Neural cell (in vitro differentiated cells): ENCODE measurements at regions not wholly inside any gene's neighbourhood (a gene's known extent, or its start where the extent isn't known, plus 50 kb on each side); places are given as distances from the start of the nearest gene placed in this dataset.

Experiments
- H2AFZ ChIP-seq: fragments of 200-600, 300-800 bp; sonication (generic), shearing (Covaris generic); 2 replicates; pipeline ENCODE4 v1.6.0; 2014; ENCODE audit warnings: low read depth, mild to moderate bottlenecking, antibody characterized with exemption, low read length, moderate library complexity
- H3F3A ChIP-seq: fragments of 200-600 bp; shearing (Covaris generic); 2 replicates; pipeline ENCODE4 v1.6.1; 2016; ENCODE audit warnings: mild to moderate bottlenecking, moderate library complexity, mixed read lengths, antibody characterized with exemption, low read length; ENCODE audit not compliant: insufficient read depth, poor library complexity, severe bottlenecking
- H3K27ac ChIP-seq: fragments of 200-600, 300-800 bp; sonication (generic), shearing (Covaris generic); 2 replicates; pipeline ENCODE4 v1.5.1; 2014; ENCODE audit warnings: mild to moderate bottlenecking, low read length, moderate library complexity
- H3K27me3 ChIP-seq: fragments of 300-800, 200-600 bp; sonication (generic), shearing (Covaris generic); 2 replicates; pipeline ENCODE4 v1.6.0; 2014; ENCODE audit warnings: mild to moderate bottlenecking, low read depth, low read length, moderate library complexity; ENCODE audit not compliant: insufficient read depth
- H3K36me3 ChIP-seq: fragments of 300-800, 200-600 bp; sonication (generic), shearing (Covaris generic); 2 replicates; pipeline ENCODE4 v1.5.1; 2014; ENCODE audit warnings: mild to moderate bottlenecking, antibody characterized with exemption, low read length, moderate library complexity; ENCODE audit not compliant: insufficient read depth
- H3K4me2 ChIP-seq: fragments of 300-800, 200-600 bp; sonication (generic), shearing (Covaris generic); 2 replicates; pipeline ENCODE4 v1.6.0; 2014; ENCODE audit warnings: mild to moderate bottlenecking, low read length
- H3K4me3 ChIP-seq: fragments of 300-800, 200-600 bp; sonication (generic), shearing (Covaris generic); 2 replicates; pipeline ENCODE4 v1.5.1; 2014; ENCODE audit warnings: mild to moderate bottlenecking, low read length, moderate library complexity
- H3K79me2 ChIP-seq: fragments of 200-600 bp; shearing (Covaris generic); replicated peaks from 2 replicates; pipeline ENCODE4 v1.6.0; 2014; ENCODE audit warnings: mild to moderate bottlenecking, low read length, moderate library complexity; ENCODE audit not compliant: insufficient read depth
- H3K9ac ChIP-seq: fragments of 300-800, 200-600 bp; sonication (generic), shearing (Covaris generic); 2 replicates; pipeline ENCODE4 v1.6.1; 2016; ENCODE audit warnings: mild to moderate bottlenecking, low read length, mixed read lengths
- H3K9me2 ChIP-seq: fragments of 200-600 bp; shearing (Covaris generic); 2 replicates; pipeline ENCODE4 v1.6.1; 2016; ENCODE audit warnings: mild to moderate bottlenecking, low read length, mixed read lengths; ENCODE audit not compliant: insufficient read depth
- H3K9me3 ChIP-seq: fragments of 200-600, 300-800 bp; sonication (generic), shearing (Covaris generic); 2 replicates; pipeline ENCODE4 v1.6.1; 2016; ENCODE audit warnings: mild to moderate bottlenecking, mixed run types, low read length, moderate library complexity, mixed read lengths
- H4K20me1 ChIP-seq: fragments of 200-600 bp; shearing (Covaris generic); 2 replicates; pipeline ENCODE4 v1.6.1; 2016; ENCODE audit warnings: mild to moderate bottlenecking, mixed run types; ENCODE audit not compliant: insufficient read depth
- EP300 ChIP-seq: fragments of 450-650 bp; conservative IDR thresholded peaks from 2 replicates; pipeline ENCODE4 v1.6.1; 2014; ENCODE audit warnings: antibody characterized with exemption, mild to moderate bottlenecking, moderate library complexity; ENCODE audit not compliant: poor library complexity, severe bottlenecking
- POLR2AphosphoS5 ChIP-seq: IDR thresholded peaks from 2 replicates; pipeline ENCODE4 v1.6.1; 2012
- RAD21 ChIP-seq: fragments of 450-650 bp; conservative IDR thresholded peaks from 2 replicates; pipeline ENCODE4 v1.6.1; 2014; ENCODE audit warnings: antibody characterized with exemption, mild to moderate bottlenecking, moderate library complexity
- REST ChIP-seq: IDR thresholded peaks from 2 replicates; pipeline ENCODE4 v1.6.1; 2012; ENCODE audit warnings: borderline replicate concordance
- SMC3 ChIP-seq: fragments of 450-650 bp; conservative IDR thresholded peaks from 2 replicates; pipeline ENCODE4 v1.6.1; 2014; ENCODE audit warnings: antibody characterized with exemption, mild to moderate bottlenecking, moderate library complexity; ENCODE audit not compliant: poor library complexity
- TAF1 ChIP-seq: IDR thresholded peaks from 2 replicates; pipeline ENCODE4 v1.6.1; 2012; ENCODE audit warnings: low read depth
- TF ChIP-seq, protein P1 (sequence below): fragments of 450-650 bp; IDR thresholded peaks from 2 replicates; pipeline ENCODE4 v1.5.1; 2014; ENCODE audit warnings: antibody characterized with exemption, mild to moderate bottlenecking, moderate library complexity; ENCODE audit not compliant: poor library complexity, severe bottlenecking

- TF ChIP-seq SMC3: no peak
- TF ChIP-seq, protein P1, sequence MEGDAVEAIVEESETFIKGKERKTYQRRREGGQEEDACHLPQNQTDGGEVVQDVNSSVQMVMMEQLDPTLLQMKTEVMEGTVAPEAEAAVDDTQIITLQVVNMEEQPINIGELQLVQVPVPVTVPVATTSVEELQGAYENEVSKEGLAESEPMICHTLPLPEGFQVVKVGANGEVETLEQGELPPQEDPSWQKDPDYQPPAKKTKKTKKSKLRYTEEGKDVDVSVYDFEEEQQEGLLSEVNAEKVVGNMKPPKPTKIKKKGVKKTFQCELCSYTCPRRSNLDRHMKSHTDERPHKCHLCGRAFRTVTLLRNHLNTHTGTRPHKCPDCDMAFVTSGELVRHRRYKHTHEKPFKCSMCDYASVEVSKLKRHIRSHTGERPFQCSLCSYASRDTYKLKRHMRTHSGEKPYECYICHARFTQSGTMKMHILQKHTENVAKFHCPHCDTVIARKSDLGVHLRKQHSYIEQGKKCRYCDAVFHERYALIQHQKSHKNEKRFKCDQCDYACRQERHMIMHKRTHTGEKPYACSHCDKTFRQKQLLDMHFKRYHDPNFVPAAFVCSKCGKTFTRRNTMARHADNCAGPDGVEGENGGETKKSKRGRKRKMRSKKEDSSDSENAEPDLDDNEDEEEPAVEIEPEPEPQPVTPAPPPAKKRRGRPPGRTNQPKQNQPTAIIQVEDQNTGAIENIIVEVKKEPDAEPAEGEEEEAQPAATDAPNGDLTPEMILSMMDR: no peak
- no peak for TF ChIP-seq REST
- TF ChIP-seq POLR2AphosphoS5: no peak
- TF ChIP-seq EP300: no peak
- no peak for TF ChIP-seq RAD21
- Histone ChIP-seq H3K79me2 (no peaks in the 10 kb centered on the region), H3K9me3 (no peaks in the 10 kb centered on the region), H3F3A (no peaks in the 10 kb centered on the region), H3K9me2 (no peaks in the 10 kb centered on the region), H3K27me3 (no peaks in the 10 kb centered on the region), H3K9ac (no peak overlapping the region), H2AFZ (no peak overlapping the region), H4K20me1 (no peaks in the 10 kb centered on the region), H3K4me2 (no peak overlapping the region), H3K27ac (no peak overlapping the region), H3K4me3 (no peak overlapping the region), H3K36me3 (peaks cover 3% of the 10 kb centered on the region)
These were observed 767.6 kb upstream of the EEF2KMT start for GRCh38 chr16:5865236-5865635.

GRCh38 chr16:5863071-5863606 lies 765.5 kb upstream of the EEF2KMT start:
- TF ChIP-seq SMC3 (no peak), TAF1 (no peak), POLR2AphosphoS5 (no peak)
- TF ChIP-seq, protein P1: no peak
- Histone ChIP-seq H3K4me2 (no peak overlapping the region), H2AFZ (no peak overlapping the region), H3K9me2 (no peaks in the 10 kb centered on the region), H3K27me3 (no peaks in the 10 kb centered on the region), H3K9me3 (no peaks in the 10 kb centered on the region), H4K20me1 (no peaks in the 10 kb centered on the region), H3K27ac (no peak overlapping the region), H3F3A (no peaks in the 10 kb centered on the region), H3K9ac (no peak overlapping the region), H3K36me3 (no peaks in the 10 kb centered on the region), H3K4me3 (no peak overlapping the region), H3K79me2 (no peaks in the 10 kb centered on the region)
